HG02840 (cell line): ENCODE measurements at regions not wholly inside any gene's neighbourhood (a gene's known extent, or its start where the extent isn't known, plus 50 kb on each side); places are given as distances from the start of the nearest gene placed in this dataset.
"Not testable (repeated sequence)": the region's sequence is repeated elsewhere in the genome, so short reads cannot be mapped to it uniquely, and the experiment has no call there.

Experiments
- ATAC-seq: cut with Tn5 transposase; IDR thresholded peaks from one replicate; pipeline ENCODE4 v1.9.1; 2021; ENCODE audit warnings: mild to moderate bottlenecking, moderate library complexity, moderate number of reproducible peaks; ENCODE audit not compliant: unreplicated experiment, low FRiP score

DNA sequence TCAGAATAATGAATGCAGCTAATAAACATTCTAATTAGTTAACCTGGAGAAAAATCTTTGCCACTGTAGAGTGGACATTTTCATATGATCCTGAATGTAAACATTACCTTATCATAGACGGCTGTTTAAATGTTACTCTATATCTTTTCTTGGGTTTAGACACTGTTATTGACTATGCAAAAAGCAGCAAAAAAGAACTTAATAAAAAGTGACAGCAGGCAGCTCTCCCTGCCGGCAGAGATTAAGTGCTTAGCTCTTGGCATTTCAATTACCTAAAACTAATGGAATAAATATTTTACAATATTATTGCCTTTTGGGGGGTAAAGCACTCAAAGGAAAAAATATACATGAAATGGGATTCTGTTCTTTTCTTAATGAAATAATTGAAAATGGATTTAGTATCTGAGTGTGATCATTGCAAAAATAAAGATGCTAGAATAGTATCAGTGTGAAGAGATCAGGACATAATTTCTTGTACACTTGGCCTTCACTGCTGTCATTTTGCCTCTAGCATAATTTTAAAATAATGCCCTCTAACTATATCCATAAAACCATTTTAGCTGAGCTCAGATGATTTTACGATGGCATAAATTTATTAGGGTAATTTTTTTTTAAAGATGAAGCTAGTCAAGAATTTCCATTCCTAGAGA is 203.4 kb upstream of the DPP10 start:
- ATAC-seq = no peak

DNA sequence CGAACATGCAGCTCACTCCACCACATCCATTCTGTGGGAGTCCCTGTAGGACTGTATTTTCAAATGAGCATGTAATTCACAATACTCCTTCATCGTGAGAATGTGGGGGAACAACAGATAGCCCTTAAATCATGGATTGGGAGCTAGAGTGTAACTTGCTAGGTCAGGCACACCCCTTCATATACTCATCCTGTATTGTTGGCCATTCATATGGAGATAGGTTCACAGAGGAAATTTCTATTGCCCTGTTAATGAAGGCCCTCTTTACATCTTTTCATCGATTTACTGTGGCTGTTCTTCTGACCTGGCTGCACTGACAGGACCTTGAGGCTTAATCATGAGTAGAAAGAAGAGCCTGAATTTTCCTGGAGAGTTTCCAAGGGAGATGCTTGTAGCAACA is 193.8 kb upstream of the DPP10 start:
- no peak for ATAC-seq

DNA sequence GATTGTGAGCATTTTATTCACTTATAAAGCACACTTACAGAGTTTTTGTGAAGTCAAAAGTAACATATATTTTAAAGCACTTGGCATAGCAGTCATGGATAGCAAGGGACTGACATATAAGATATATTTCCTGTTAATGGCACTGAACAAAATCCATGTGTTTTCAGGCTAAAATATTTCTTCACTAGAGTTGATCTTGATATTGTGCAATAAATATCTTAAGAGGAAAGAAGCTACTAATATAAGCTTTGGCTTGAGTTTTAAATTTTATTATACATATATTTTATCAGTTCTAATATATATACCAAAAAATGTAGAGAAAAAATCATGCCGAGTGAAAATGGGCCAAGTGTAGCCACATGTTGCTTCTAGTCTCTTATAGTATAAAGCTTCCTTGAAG is 189.7 kb upstream of the DPP10 start:
- no peak for ATAC-seq

DNA sequence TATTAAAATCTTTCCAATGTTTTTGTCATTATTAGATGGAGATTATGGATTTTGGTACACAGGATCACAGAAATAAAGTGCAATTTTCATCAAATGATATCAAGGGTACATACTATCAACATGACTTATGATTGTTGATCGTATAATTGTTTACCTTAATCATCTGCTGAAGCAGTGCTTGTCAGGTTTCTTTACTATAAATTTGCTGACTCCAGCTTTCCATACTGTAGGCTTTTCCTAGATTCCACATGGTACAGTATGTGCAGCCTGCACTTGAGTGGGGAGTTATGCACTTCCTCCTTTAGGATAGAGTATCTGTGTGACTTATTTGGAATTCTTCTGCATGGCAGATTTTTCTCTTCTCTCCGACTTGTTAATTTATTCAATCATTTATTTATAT is 187.6 kb upstream of the DPP10 start:
- no peak for ATAC-seq

DNA sequence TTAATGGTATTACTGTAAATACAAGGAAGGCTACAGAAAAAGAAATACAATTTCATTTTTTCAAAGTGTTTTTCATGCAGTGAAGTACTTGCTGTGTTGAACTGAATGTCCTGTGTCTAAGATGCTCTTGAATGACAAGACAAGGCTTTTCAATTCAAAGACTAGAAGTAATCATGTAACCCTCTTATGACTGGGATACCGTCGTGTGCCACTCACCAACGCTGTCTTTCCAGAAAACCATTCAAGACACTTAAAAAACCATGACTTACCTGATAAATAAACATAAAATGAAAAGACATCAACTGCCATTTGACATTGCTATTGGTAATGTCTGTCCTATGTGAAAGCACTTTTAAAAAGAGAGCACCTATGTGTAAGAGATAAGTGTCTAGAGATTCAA is 183.1 kb upstream of the DPP10 start:
- no peak for ATAC-seq

DNA sequence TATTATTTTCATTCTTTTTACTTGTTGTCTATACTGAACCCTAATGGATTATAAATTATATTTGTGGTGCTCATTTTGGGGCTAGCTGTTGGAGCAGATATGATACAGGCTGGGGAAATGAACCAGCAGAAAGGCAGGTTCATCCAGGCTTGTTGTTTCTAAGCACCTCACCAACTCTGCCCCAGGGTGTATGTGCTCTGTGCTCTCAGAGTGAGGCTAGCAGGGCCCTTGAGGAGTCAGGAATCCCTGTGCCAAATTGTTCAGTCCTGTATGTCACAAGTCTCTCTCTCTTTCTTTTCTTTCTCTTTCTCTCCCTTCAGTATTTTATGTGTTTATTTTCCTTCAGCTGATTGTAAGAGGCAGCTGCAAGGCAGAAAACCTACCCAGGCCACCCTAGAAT is 181.1 kb upstream of the DPP10 start:
- ATAC-seq = no peak

DNA sequence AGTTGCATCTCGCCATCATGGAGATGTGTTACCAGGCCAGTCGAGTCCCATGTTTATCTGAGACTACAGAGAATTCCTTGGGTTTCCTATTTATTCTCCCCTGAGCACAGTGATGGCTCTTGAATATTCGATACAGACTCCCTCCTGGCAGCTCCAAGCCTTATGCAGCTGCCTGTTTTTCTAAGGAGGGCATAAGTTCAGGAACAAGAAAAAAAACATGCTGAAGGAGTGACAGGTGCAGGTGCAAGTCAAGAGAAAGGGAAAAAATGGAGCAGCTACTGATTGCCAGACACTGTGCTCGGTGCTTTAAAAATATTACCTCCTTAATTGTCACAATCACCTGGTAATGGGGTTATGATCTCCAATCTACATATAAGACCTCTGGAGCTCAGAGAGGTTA is 177.2 kb upstream of the DPP10 start:
- ATAC-seq = no peak

DNA sequence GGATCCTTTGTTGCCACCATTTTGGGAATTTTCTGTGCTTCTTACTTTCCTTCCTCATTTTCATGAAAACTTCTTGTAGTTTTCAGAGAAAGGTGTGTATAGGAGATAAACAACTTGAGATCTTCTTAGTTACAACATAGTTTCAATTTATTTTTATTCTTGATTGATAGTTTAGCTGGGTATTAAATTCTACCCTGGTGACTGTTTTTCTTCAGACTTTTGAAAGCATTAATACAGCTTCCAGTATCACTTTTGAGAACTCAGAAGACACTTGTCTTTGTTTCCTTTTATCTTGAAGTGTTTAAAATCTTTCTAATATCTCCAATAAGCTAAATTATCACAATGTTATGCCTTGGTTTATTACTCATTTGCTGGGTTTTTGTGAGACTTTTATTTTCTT is 167.5 kb upstream of the DPP10 start:
- no peak for ATAC-seq

DNA sequence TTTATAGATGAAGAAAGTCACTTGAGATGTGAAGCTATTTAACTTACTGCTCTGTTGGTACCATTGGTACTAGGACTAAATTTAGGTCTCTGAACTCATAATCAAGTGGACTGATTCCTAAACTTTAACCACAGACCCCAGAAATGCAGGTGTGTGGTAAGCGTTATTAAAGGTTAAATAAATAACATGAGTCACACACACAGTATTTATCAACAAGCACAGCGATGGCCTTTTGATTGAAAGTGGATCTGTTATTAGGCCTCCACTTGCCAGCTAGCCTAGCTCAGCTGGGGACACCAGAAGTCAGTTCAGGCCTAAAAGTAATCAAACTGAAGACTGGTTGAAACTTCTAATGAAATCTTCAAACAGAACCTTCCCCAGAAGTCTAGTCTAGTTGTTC is 161.3 kb upstream of the DPP10 start:
- no peak for ATAC-seq

DNA sequence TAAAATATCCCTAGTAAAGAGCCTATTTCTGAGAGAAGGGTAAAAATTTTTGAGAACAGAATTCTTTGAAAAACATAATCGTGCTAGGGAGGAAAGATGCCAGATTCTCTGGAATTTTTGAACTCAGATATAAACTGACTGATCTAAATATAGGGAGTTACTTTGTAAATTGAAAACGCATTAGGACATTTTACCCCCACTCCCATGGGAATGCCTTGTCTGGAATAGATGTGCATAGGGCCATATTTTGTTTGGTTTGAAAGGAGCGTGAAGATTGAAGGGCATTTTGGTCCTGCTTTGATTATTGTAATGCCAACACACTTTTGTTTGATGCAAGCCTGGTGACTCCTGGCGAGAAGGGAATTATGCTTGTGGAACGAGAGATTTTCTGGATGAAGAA is 158.7 kb upstream of the DPP10 start:
- ATAC-seq = no peak

DNA sequence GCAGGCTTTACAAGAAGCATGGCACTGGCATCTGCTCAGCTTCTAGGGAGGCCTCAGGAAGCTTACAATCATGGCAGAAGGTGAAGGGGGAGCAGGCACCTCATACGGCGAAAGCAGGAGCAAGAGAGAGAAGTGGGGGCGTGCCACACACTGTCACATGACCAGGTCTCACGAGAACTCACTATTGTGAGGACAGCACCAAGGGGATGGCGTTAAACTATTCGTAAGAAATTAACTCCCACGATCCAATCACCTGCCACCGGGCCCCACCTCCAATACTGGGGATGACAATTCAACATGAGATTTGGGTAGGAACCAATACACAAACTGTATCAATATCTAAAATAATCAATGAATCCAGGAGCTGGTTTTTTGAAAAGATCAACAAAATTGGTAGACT is 156.0 kb upstream of the DPP10 start:
- ATAC-seq = no peak

DNA sequence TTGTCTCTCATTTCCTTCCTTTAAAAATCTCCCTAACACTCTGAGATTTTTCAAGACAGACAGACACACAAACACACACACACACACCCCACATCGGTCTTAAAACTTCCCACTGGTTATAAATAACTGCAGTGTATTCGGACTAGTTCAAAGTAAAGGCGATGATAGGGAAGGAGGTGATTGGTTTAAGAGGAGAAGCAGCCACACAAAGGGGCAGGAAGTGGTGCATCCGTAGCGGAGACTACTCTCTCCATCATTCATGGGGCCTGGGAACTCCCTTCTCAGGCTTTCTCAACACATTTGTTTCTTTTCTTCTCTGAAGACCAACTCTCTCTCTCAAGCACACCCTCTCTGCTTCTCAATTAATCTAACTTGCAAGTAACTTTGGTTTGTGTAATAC is 149.1 kb upstream of the DPP10 start:
- ATAC-seq = no peak

DNA sequence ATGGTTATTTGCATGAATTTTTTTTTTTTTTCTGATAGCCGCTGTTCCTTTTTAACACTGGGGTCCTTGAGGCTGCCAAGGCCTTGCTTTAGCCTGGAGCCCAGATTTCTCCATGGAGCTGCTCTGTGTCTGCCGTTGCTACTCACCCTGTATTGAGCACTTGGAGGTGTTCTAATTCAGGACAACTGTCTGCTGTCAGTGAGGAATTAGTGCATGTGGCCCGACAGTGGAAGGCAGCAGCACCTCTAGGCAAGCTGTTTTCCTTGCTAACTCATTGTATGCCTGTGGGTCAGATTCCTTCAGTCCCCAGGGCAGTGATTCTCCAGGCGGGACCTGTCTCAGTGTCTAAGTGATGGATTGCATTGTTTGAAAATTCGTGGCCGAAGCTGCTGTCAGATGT is 147.7 kb upstream of the DPP10 start:
- ATAC-seq = no peak

DNA sequence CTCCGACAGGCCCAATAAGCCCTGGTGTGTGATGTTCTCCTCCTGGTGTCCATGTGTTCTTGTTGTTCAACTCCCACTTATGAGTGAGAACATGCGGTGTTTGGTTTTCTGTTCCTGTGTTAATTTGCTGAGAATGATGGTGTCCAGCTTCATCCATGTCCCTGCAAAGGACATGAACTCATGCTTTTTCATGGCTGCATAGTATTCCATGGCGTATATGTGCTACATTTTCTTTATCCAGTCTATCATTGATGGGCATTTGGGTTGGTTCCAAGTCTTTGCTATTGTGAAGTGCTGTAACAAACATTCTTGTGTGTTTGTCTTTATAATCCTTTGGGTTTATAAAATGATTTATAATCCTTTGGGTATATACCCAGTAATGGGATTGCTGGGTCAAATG is 142.1 kb upstream of the DPP10 start:
- ATAC-seq = not testable (repeated sequence)

DNA sequence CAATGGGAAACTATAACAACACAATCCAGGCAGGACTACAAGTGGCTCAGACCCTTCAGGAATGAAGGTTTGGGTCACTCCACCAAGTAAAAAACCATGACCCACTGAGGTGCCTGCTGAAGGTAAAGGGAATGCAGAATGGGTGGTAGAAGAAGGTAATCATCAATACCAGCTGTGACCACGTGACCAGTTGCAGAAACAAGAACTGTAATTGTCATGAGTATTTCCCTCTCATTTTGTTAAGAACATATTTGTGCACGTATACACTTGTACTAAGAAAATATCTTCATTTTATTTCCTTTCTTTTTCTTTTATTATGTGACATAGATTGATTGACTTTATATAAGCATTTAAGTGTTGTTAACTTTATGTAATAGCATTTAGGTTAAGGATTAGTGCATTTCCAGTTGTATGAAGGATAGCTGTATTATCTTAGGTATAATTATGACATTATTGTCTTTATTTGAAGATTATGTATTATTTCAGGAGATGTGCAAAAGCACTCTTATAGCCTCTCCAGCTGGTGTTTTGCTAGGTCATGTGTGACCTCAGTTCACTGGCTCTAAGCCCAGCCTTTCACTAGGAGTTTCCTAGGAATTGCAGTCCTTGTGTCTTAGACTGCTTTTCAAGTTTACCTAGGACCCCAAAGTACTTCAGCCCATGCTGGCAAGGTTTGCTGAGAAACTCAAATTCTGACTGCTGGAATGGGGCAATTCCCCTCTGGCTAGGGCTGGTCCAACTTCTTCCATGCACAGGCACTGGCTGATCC is 125.7 kb upstream of the DPP10 start:
- no peak for ATAC-seq

DNA sequence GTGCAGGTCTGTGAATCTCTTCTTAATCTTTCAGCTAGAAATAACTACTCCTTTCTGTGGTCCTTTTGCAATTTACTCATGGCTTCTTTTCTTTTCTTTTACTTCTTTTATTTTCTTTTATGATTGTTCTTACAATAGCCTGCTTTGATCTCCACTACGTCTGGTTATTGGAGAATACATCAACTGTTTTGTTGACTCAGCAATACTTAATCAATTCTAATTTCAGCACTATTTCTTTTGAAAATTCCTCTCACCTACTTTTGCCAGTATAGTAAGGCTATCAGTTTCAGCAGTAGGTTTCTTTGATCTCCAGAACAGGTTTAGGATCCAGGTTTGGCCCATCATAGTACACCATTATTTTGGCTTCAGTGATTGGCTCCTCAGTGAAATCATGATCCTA is 111.8 kb upstream of the DPP10 start:
- ATAC-seq = no peak

DNA sequence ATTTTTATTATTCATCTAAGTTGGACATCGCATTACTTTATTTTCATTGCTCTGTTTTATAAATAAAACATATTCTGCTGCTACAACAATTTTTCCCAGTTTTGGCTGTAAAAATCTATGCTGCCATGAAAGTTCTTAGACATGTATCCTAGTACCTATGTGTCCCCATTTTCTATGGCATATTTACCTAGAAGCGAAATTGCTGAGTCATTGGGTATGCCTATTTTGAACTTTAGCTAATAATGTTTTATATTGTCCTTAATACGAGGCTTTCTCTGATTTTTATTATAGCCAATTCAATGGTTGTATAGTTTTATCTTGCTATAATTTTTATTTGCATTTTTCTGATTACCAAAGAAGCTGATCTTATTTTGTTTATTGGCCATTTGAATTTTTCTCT is 110.5 kb upstream of the DPP10 start:
- ATAC-seq = no peak

DNA sequence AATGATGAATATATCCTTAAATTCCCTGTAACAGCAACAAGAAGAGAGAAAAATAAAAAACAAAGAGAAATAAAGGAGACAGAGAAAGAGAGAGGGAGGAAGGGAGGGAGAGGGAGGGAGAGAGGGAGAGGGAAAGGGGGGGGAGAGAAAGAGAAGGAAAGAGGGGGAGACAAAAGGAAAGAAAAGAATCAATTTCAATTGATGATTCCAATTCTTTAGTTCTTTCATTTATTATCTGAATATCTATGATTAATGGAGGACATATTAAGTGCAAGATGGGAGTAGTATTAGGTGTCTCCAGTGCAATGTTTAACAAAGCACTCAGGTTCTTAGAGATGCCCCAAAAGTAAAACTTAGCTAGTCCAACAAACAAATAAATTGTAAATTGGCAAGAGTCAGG is 97.2 kb upstream of the DPP10 start:
- ATAC-seq = no peak

DNA sequence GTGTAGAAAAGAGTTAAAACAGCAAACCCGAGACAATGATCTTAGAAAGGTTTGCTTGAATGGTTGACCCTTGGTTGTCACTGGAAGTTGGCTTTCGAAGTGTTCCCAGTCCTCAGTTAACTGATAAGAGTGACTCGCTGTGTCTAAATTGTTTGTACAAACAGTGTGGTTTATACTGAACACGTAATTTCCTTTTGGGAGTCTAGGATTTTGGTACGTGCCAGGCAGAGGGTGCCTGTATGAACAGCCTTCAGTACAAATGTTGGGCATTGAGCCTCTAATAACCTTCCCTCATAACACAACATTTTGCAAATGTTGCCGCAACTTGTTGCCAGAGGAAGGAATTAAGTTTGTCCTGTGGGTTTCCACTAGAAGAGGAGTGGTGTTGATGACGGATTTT is 95.8 kb upstream of the DPP10 start:
- ATAC-seq = no peak

DNA sequence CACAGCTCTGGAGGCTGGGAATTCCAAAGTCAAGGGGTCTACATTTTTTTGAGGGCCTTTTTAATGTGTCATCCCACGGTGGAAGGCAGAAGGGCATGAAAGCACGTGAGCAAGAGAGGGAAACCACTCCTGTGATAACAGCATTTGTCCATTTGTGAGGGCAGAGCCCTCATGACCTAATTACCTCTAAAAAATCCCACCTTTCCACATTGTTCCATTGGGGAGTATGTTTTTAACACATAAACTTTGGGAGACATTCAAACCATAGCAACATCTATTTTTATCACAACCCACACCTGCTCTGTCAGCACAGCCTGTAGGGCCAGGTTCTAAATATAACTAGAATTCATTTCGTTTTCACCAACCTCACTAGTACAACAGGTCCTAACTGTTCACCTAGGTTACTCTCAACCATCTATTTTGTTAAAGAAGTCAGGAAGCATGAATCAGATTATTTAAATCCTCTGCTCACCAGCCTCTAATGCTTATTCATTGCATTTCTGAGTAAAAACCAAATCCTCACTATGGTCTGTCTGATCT is 92.2 kb upstream of the DPP10 start:
- no peak for ATAC-seq

DNA sequence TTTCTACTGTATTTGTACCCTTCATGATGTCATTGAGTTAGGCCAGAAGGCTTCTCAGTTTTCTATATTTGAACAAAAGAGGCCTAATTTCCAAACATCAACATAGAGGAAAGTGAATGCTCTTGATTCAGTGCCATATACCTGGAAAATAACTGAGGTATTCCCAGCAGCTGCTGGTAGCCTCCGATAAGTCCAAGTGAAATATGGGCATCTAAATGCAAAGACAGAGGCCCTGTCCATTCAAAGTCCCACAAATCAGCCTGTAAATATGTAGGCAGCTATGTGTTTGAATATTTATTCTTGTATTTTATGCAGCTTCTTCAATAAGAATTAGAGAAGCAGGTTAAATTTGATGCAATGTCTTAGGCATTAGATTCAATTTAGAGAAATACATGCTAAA is 89.5 kb upstream of the DPP10 start:
- no peak for ATAC-seq

DNA sequence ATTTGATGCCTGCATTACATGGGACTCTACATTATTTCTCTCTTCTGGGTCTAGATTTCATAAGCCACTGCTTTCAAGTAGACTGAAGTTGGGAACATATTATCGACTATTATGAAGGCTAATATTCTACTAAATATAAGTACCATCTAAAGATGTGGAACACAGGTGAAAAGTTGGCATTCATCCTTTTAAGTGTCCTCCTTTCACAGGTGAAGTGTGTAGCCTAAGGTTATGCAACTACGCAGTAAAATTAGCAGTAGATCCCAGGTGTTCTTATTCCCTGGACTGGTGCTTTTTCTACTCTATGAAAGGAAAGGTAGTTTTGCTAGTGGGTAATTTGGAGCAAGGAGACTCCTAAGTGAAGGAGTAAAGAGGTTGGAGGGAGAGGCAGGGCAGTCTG is 88.2 kb upstream of the DPP10 start:
- ATAC-seq = no peak
